ENCODE measurements at regions not wholly inside any gene's neighbourhood (a gene's known extent, or its start where the extent isn't known, plus 50 kb on each side); places are given as distances from the start of the nearest gene placed in this dataset.
A peak's percentile ranks its signal among the peaks of the same experiment; 100 is the strongest.

DNA sequence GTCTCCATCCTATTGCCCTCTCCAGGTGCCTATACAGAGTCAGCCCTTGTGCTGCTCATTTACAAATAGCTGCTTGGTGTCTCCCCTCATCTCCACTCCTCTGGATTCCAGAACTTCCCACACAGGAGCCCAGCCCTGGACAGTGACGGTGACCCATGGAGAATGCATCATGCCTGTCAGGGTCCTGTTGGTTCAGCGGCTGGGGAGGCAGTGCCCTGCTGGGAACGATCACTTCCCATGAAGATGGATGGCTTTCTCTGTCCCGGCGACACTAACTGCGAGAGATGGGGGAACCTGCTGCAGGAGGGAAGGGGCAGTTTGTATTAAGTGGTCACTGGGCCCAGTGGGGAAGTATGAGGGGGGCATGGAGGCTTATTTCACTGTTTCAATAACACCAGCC is 395.0 kb upstream of the TBX3 start:
- in situ Hi-C loops (cut with HindIII; ENCODE audit: low pct_unique_long_range_greater_than_20kb, low sequenced_read_pairs) = no loop called here
- no peak for TF ChIP-seq JUND (IDR thresholded peaks at IDR 0.05; ENCODE audit: low read depth)
- DNase-seq (ENCODE audit: low read depth in 1 of 2, low spot score in 1 of 2) = no peak

GRCh38 chr12:115078334-115078733 is 394.4 kb upstream of the TBX3 start:
- DNase-seq (ENCODE audit: low read depth in 1 of 2, low spot score in 1 of 2) = no peak
- no peak for TF ChIP-seq JUND (IDR thresholded peaks at IDR 0.05; ENCODE audit: low read depth)
- in situ Hi-C loops (cut with HindIII; ENCODE audit: low pct_unique_long_range_greater_than_20kb, low sequenced_read_pairs) = no loop called here

- no peak for TF ChIP-seq JUND (IDR thresholded peaks at IDR 0.05; ENCODE audit: low read depth)
- DNase-seq (ENCODE audit: low read depth in 1 of 2, low spot score in 1 of 2) = no peak
- in situ Hi-C loops (cut with HindIII; ENCODE audit: low pct_unique_long_range_greater_than_20kb, low sequenced_read_pairs) = no loop called here
Measured at GRCh38 chr12:115075552-115076170, 391.7 kb upstream of the TBX3 start.

GRCh38 chr12:115074617-115075016 is 390.6 kb upstream of the TBX3 start:
- in situ Hi-C loops (cut with HindIII; ENCODE audit: low pct_unique_long_range_greater_than_20kb, low sequenced_read_pairs) = no loop called here
- DNase-seq (ENCODE audit: low read depth in 1 of 2, low spot score in 1 of 2) = no peak
- no peak for TF ChIP-seq JUND (IDR thresholded peaks at IDR 0.05; ENCODE audit: low read depth)

DNA sequence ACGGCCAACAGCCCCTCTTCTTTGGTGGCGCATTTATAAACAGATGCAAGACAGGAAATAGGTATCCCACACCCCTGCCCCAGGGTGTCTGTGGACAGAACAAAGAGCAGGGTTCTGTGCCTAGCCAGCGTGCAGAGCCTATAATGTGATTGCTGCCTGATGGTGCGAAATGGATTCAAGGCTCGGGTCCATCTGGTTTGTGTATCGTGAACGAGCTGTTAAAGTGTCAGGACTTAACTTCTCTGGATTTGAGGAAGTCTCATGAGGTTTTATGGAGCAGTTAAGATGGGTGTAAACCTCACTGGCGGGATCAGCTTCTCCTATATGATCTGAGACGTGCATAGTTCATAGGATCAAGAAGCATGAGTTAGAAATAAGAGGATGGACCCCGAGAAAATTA is 388.7 kb upstream of the TBX3 start:
- no peak for TF ChIP-seq JUND (IDR thresholded peaks at IDR 0.05; ENCODE audit: low read depth)
- DNase-seq (ENCODE audit: low read depth in 1 of 2, low spot score in 1 of 2) = no peak
- in situ Hi-C loops (cut with HindIII; ENCODE audit: low pct_unique_long_range_greater_than_20kb, low sequenced_read_pairs) = no loop called here

GRCh38 chr12:115070313-115070712 is 386.3 kb upstream of the TBX3 start:
- DNase-seq (ENCODE audit: low read depth in 1 of 2, low spot score in 1 of 2) = no peak
- no peak for TF ChIP-seq JUND (IDR thresholded peaks at IDR 0.05; ENCODE audit: low read depth)

DNA sequence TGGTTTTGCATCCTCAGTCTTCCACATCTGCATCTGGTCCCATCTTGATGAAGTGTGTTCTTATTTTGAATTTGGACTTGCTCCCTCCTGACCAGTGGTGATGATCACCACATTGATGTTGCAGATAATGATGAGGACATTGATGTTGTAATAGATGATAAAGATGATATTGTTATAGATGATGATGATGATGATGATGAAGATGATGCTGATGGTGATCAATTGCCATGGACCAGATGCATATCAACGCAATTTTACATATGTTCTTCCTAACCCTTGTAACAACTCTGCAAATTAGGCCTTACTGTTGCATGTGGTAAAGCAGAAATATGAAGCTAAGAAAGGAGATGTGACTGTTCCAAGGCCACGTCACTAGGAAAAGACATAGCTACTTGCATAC is 380.3 kb upstream of the TBX3 start:
- no peak for TF ChIP-seq JUND (IDR thresholded peaks at IDR 0.05; ENCODE audit: low read depth)
- in situ Hi-C loops (cut with HindIII; ENCODE audit: low pct_unique_long_range_greater_than_20kb, low sequenced_read_pairs) = no loop called here
- no peak for DNase-seq (ENCODE audit: low read depth in 1 of 2, low spot score in 1 of 2)

More at GRCh38 chr12:115070313-115070712, 386.3 kb upstream of the TBX3 start:
- in situ Hi-C loops (cut with HindIII; ENCODE audit: low pct_unique_long_range_greater_than_20kb, low sequenced_read_pairs) = no loop called here

DNA sequence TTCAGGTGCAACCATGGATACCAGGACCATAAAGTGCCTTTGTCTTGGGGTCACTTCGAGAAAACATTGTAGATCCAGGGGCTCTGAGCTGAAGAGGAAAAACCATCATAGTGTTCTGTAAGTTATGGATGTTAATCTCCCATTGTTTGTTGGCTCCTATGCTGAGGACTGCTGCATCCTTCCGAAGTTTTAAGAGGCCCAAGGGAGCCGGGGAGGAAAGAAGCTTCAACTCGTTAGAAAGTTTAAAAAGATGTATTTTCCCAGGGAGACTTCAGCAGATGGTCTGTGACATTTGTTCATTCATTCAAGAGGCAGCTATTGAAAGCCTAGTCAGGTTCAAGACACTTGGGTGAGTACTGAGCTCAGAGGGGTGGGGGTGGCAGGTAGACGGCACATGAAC is 378.8 kb upstream of the TBX3 start:
- no peak for DNase-seq (ENCODE audit: low read depth in 1 of 2, low spot score in 1 of 2)
- in situ Hi-C loops (cut with HindIII; ENCODE audit: low pct_unique_long_range_greater_than_20kb, low sequenced_read_pairs) = no loop called here
- no peak for TF ChIP-seq JUND (IDR thresholded peaks at IDR 0.05; ENCODE audit: low read depth)

DNA sequence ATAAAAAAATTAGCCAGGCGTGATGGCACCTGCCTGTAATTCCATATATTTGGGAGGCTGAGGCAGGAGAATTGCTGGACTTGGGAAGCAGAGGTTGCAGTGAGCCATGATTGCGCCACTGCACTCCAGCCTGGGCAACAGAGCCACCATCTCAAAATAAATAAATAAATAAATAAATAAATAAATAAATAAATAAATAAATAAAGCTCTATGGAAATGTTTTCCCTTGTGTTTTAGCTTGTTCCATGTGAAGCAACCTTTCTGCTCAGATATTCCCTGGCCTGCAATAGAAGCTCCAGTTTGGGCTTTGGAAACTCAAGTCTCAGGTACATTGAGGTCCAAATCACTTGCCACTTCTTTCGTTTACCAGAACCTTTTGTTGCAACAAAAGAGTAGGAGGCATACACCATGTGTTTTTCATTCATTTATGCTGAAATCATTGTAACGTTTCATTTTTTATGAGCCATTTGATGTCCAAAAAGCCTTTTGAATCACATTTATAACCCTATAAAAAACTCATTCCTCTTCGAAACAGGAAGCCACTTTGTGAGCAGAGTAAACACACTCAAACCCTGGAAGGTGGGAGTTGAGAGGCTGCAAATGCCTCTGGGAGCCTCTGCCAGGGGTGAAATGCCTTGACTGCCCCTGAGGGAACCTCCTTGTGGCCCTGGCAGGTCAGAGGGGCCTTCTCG is 376.6 kb upstream of the TBX3 start:
- no peak for TF ChIP-seq JUND (IDR thresholded peaks at IDR 0.05; ENCODE audit: low read depth)
- in situ Hi-C loops (cut with HindIII; ENCODE audit: low pct_unique_long_range_greater_than_20kb, low sequenced_read_pairs) = no loop called here
- no peak for DNase-seq (ENCODE audit: low read depth in 1 of 2, low spot score in 1 of 2)

- DNase-seq (ENCODE audit: low read depth in 1 of 2, low spot score in 1 of 2) = no peak
- in situ Hi-C loops (cut with HindIII; ENCODE audit: low pct_unique_long_range_greater_than_20kb, low sequenced_read_pairs) = no loop called here
- TF ChIP-seq JUND (IDR thresholded peaks at IDR 0.05; ENCODE audit: low read depth) = no peak
Measured at GRCh38 chr12:115057445-115057844, 373.5 kb upstream of the TBX3 start.

DNA sequence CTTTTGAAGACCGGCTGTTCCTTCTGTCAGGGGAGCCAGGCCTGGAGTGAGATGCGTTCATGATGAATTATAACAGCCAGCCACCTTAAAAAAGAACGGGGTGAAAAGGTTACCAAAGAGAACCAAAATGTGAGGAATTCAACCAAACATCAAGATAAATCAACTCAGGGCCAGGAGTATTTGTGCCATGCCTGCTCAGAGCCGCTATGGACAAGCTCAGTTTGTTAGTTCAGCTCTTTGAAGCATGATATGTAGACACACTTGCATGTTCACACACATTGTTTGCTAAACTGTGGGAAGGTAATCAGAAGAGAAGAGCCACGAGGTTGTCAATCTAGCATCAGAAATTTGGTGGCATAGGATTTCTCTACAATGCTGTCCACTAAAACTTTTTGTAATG is 367.4 kb upstream of the TBX3 start:
- TF ChIP-seq JUND (IDR thresholded peaks at IDR 0.05; ENCODE audit: low read depth) = no peak
- in situ Hi-C loops (cut with HindIII; ENCODE audit: low pct_unique_long_range_greater_than_20kb, low sequenced_read_pairs) = no loop called here
- no peak for DNase-seq (ENCODE audit: low read depth in 1 of 2, low spot score in 1 of 2)

DNA sequence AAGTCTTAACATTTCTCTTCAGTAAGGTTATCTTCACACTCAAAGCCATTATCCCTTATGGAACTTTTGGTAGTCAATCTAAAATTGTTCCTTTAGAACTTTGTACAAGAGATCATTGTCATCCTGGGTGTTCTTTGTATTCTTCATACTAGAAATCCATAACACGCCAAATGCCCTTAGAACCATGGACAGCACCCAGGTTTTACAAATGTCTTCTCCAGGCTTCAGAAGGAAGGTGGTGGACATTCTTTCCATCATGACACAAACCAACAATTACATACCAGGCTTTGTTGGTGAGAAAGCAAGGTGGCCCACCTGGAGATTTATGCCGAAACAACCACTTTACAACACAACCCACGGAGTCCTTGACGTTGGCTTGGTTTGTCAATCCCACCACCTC is 365.6 kb upstream of the TBX3 start:
- no peak for TF ChIP-seq JUND (IDR thresholded peaks at IDR 0.05; ENCODE audit: low read depth)
- peak in 1 of 2 experiments; percentile 43 for DNase-seq (ENCODE audit: low read depth in 1 of 2, low spot score in 1 of 2)
- in situ Hi-C loops (cut with HindIII; ENCODE audit: low pct_unique_long_range_greater_than_20kb, low sequenced_read_pairs) = no loop called here

DNA sequence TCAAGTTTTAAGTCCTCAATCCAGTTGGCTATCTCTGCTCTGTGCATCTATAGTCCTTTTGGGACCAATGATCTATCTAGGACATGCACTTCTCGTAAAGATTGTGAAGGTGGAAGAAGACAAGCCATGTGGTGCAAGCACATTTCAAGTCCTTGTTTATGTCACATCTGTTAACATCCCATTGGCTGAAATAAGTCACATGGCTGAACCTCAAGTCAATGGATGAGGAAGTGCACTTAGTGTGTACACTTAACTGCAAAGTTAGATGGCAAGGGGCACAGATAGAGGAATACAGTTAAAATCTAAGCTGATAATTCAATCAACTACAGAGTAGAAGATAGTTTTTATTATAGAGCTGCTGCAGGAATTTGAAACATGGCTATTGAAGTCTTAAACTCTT is 362.8 kb upstream of the TBX3 start:
- no peak for DNase-seq (ENCODE audit: low read depth in 1 of 2, low spot score in 1 of 2)
- in situ Hi-C loops (cut with HindIII; ENCODE audit: low pct_unique_long_range_greater_than_20kb, low sequenced_read_pairs) = no loop called here
- no peak for TF ChIP-seq JUND (IDR thresholded peaks at IDR 0.05; ENCODE audit: low read depth)

- DNase-seq (ENCODE audit: low read depth in 1 of 2, low spot score in 1 of 2) = peak; percentile 75 to 80
- no peak for TF ChIP-seq JUND (IDR thresholded peaks at IDR 0.05; ENCODE audit: low read depth)
- in situ Hi-C loops (cut with HindIII; ENCODE audit: low pct_unique_long_range_greater_than_20kb, low sequenced_read_pairs) = no loop called here
Measured at GRCh38 chr12:115044073-115044472, 360.1 kb upstream of the TBX3 start.
